WTC11 (cell line): ENCODE measurements at regions not wholly inside any gene's neighbourhood (a gene's known extent, or its start where the extent isn't known, plus 50 kb on each side); places are given as distances from the start of the nearest gene placed in this dataset.
"Not testable (repeated sequence)": the region's sequence is repeated elsewhere in the genome, so short reads cannot be mapped to it uniquely, and the experiment has no call there.

Experiments used
- ATAC-seq: fragments of 200-7000 bp; cut with Tn5 transposase; 2 replicates; pipeline ENCODE4 v1.10.0; 2021; ENCODE audit warnings: mild to moderate bottlenecking, moderate library complexity
- CTCF ChIA-PET: fragments of 300-600 bp; sonication (Branson Sonifier 250); formaldehyde crosslinking; loops from one replicate; lab custom pipeline; 2021; ENCODE audit warnings: antibody characterized with exemption; lab: Charles Lee
- POLR2A ChIA-PET: fragments of 350-600 bp; sonication (Branson Sonifier 250); formaldehyde crosslinking; loops from one replicate; lab custom pipeline; 2021; ENCODE audit warnings: antibody characterized with exemption; lab: Charles Lee
- DNase-seq: peaks from one replicate; pipeline ENCODE4 v3.0.0; 2021; ENCODE audit warnings: low spot score
- H3K27ac Mint-ChIP-seq: 2 replicates; pipeline ENCODE4 v1.8.0; 2021; ENCODE audit warnings: mixed read lengths
- H3K27me3 Mint-ChIP-seq: 2 replicates; pipeline ENCODE4 v1.8.0; 2021; ENCODE audit warnings: low read depth, mild to moderate bottlenecking, moderate library complexity, mixed read lengths
- H3K36me3 Mint-ChIP-seq: 2 replicates; pipeline ENCODE4 v1.8.0; 2021; ENCODE audit warnings: mixed read lengths
- H3K4me1 Mint-ChIP-seq: 2 replicates; pipeline ENCODE4 v1.8.0; 2022; ENCODE audit warnings: mixed read lengths
- H3K4me3 Mint-ChIP-seq: 2 replicates; pipeline ENCODE4 v1.8.0; 2021; ENCODE audit warnings: mild to moderate bottlenecking, moderate library complexity, mixed read lengths
- H3K9me3 Mint-ChIP-seq: 2 replicates; pipeline ENCODE4 v1.8.0; 2021; ENCODE audit warnings: mixed read lengths
- CBFB ChIP-seq: sonication (generic); formaldehyde crosslinking; IDR thresholded peaks from 2 replicates; pipeline ENCODE4 v1.8.1; 2022; ENCODE audit warnings: mild to moderate bottlenecking, low read depth, missing genetic modification reagents
- CDX4 ChIP-seq: fragments of 250-450 bp; sonication (Bioruptor Pico); IDR thresholded peaks from 2 replicates; pipeline ENCODE4 v1.9.0; 2021; ENCODE audit warnings: moderate library complexity, mild to moderate bottlenecking, inconsistent platforms, borderline replicate concordance
- CREB1 ChIP-seq: sonication (generic); formaldehyde crosslinking; IDR thresholded peaks from 2 replicates; pipeline ENCODE4 v1.8.0; 2023; ENCODE audit warnings: mild to moderate bottlenecking, missing genetic modification reagents
- EMX1 ChIP-seq: fragments of 250-450 bp; sonication (Bioruptor Pico); IDR thresholded peaks from 2 replicates; pipeline ENCODE4 v1.8.0; 2021; ENCODE audit warnings: mild to moderate bottlenecking
- ERG ChIP-seq: fragments of 250-450 bp; sonication (Bioruptor Pico); IDR thresholded peaks from 2 replicates; pipeline ENCODE4 v1.8.0; 2021; ENCODE audit warnings: mild to moderate bottlenecking
- FOXJ3 ChIP-seq: sonication (generic); formaldehyde crosslinking; IDR thresholded peaks from 2 replicates; pipeline ENCODE4 v1.9.0; 2021; ENCODE audit warnings: missing genetic modification reagents, mild to moderate bottlenecking, borderline replicate concordance
- FOXP1 ChIP-seq: sonication (generic); formaldehyde crosslinking; IDR thresholded peaks from 2 replicates; pipeline ENCODE4 v1.8.0; 2022; ENCODE audit warnings: missing genetic modification reagents, mild to moderate bottlenecking, moderate library complexity, borderline replicate concordance
- GTF2I ChIP-seq: fragments of 250-450 bp; sonication (Bioruptor Pico); conservative IDR thresholded peaks from 2 replicates; pipeline ENCODE4 v1.4.0; 2021; ENCODE audit warnings: mild to moderate bottlenecking
- HMGA2 ChIP-seq: fragments of 250-450 bp; sonication (Bioruptor Pico); IDR thresholded peaks from 2 replicates; pipeline ENCODE4 v1.4.0; 2021; ENCODE audit warnings: mild to moderate bottlenecking, moderate library complexity
- JAZF1 ChIP-seq: fragments of 250-450 bp; sonication (Bioruptor Pico); IDR thresholded peaks from 2 replicates; pipeline ENCODE4 v1.9.0; 2021; ENCODE audit warnings: moderate library complexity, mild to moderate bottlenecking, inconsistent platforms
- RORB ChIP-seq: fragments of 250-450 bp; sonication (Bioruptor Pico); IDR thresholded peaks from 2 replicates; pipeline ENCODE4 v1.9.0; 2021; ENCODE audit warnings: mild to moderate bottlenecking
- SMAD3 ChIP-seq: sonication (generic); formaldehyde crosslinking; IDR thresholded peaks from 2 replicates; pipeline ENCODE4 v1.8.0; 2022; ENCODE audit warnings: missing genetic modification reagents, mild to moderate bottlenecking, borderline replicate concordance
- SP1 ChIP-seq: sonication (generic); formaldehyde crosslinking; conservative IDR thresholded peaks from 2 replicates; pipeline ENCODE4 v1.8.1; 2022; ENCODE audit warnings: missing genetic modification reagents
- TP53 ChIP-seq: sonication (generic); formaldehyde crosslinking; IDR thresholded peaks from 2 replicates; pipeline ENCODE4 v1.8.1; 2023; ENCODE audit warnings: mild to moderate bottlenecking, missing genetic modification reagents
- ZBTB21 ChIP-seq: sonication (generic); formaldehyde crosslinking; IDR thresholded peaks from 2 replicates; pipeline ENCODE4 v1.8.1; 2023; ENCODE audit warnings: mild to moderate bottlenecking, missing genetic modification reagents, borderline replicate concordance
- ZNF219 ChIP-seq: sonication (generic); formaldehyde crosslinking; IDR thresholded peaks from 2 replicates; pipeline ENCODE4 v1.8.0; 2023; ENCODE audit warnings: missing genetic modification reagents, mild to moderate bottlenecking, borderline replicate concordance
- ZNF263 ChIP-seq: sonication (generic); formaldehyde crosslinking; IDR thresholded peaks from 2 replicates; pipeline ENCODE4 v1.8.1; 2022; ENCODE audit warnings: low read depth, mild to moderate bottlenecking, moderate library complexity, missing genetic modification reagents
- ZNF423 ChIP-seq: fragments of 250-450 bp; sonication (Bioruptor Pico); IDR thresholded peaks from 2 replicates; pipeline ENCODE4 v2.1.2; 2022; ENCODE audit warnings: mild to moderate bottlenecking, moderate library complexity
- TF ChIP-seq, protein P1 (sequence below): sonication (generic); formaldehyde crosslinking; IDR thresholded peaks from 2 replicates; pipeline ENCODE4 v1.8.0; 2022; ENCODE audit warnings: mild to moderate bottlenecking, missing genetic modification reagents
- TF ChIP-seq, protein P2 (sequence below): sonication (generic); formaldehyde crosslinking; IDR thresholded peaks from 2 replicates; pipeline ENCODE4 v1.8.0; 2023; ENCODE audit warnings: mild to moderate bottlenecking, missing genetic modification reagents
- TF ChIP-seq, protein P3 (sequence below): sonication (generic); formaldehyde crosslinking; IDR thresholded peaks from 2 replicates; pipeline ENCODE4 v1.8.0; 2022; ENCODE audit warnings: mild to moderate bottlenecking, missing genetic modification reagents
- TF ChIP-seq, protein P4 (sequence below): sonication (generic); formaldehyde crosslinking; IDR thresholded peaks from 2 replicates; pipeline ENCODE4 v1.8.1; 2023; ENCODE audit warnings: mild to moderate bottlenecking, missing genetic modification reagents, moderate library complexity
- TF ChIP-seq, protein P5 (sequence below): fragments of 250-450 bp; sonication (Bioruptor Pico); IDR thresholded peaks from 2 replicates; pipeline ENCODE4 v1.9.0; 2021; ENCODE audit warnings: mild to moderate bottlenecking
- TF ChIP-seq, protein P6 (sequence below): fragments of 250-450 bp; sonication (Bioruptor Pico); IDR thresholded peaks from 2 replicates; pipeline ENCODE4 v1.9.0; 2021; ENCODE audit warnings: mild to moderate bottlenecking

DNA sequence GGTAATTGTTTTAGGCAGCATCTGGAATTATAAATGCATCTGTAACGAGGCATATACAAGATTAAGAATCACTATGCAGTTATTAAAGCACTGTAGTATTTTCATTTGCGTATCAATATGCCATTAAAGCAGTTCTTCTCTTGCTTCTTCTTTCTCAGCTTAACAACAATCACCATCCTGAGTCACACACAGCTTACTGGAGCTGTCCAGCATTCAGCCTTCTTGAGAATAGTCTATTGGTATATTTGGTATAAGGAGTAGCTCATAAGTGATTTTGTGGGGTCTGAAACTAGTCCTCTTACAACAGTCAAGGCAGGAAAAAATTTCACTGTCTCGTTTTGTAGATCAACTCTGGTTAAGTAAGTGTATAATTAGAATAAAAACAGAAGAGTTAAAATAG, 523.0 kb upstream of the FOXG1 start (continued):
- TF ChIP-seq, protein P1, sequence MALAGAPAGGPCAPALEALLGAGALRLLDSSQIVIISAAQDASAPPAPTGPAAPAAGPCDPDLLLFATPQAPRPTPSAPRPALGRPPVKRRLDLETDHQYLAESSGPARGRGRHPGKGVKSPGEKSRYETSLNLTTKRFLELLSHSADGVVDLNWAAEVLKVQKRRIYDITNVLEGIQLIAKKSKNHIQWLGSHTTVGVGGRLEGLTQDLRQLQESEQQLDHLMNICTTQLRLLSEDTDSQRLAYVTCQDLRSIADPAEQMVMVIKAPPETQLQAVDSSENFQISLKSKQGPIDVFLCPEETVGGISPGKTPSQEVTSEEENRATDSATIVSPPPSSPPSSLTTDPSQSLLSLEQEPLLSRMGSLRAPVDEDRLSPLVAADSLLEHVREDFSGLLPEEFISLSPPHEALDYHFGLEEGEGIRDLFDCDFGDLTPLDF (CRISPR knock-in tag): no peak
- TF ChIP-seq ERG (CRISPR knock-in tag): no peak
- TF ChIP-seq, protein P2, sequence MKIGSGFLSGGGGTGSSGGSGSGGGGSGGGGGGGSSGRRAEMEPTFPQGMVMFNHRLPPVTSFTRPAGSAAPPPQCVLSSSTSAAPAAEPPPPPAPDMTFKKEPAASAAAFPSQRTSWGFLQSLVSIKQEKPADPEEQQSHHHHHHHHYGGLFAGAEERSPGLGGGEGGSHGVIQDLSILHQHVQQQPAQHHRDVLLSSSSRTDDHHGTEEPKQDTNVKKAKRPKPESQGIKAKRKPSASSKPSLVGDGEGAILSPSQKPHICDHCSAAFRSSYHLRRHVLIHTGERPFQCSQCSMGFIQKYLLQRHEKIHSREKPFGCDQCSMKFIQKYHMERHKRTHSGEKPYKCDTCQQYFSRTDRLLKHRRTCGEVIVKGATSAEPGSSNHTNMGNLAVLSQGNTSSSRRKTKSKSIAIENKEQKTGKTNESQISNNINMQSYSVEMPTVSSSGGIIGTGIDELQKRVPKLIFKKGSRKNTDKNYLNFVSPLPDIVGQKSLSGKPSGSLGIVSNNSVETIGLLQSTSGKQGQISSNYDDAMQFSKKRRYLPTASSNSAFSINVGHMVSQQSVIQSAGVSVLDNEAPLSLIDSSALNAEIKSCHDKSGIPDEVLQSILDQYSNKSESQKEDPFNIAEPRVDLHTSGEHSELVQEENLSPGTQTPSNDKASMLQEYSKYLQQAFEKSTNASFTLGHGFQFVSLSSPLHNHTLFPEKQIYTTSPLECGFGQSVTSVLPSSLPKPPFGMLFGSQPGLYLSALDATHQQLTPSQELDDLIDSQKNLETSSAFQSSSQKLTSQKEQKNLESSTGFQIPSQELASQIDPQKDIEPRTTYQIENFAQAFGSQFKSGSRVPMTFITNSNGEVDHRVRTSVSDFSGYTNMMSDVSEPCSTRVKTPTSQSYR (CRISPR knock-in tag): no peak
- TF ChIP-seq, all 79 proteins: peak for 0

GRCh38 chr14:28245216-28245615, 521.4 kb upstream of the FOXG1 start:
- H3K27me3 Mint-ChIP-seq: no peaks in the 10 kb centered on the region; the same call in 1 of the 2 replicates
- ChIA-PET POLR2A (no interaction called here), CTCF (no interaction called here)
- TF ChIP-seq EMX1 (no peak), ZNF219 (no peak)
- no peaks in the 10 kb centered on the region for H3K4me1 Mint-ChIP-seq
- peaks cover 10% of the 10 kb centered on the region for H3K36me3 Mint-ChIP-seq
- no peak overlapping the region for H3K27ac Mint-ChIP-seq
- no peak for DNase-seq
- ATAC-seq: no peak
- H3K9me3 Mint-ChIP-seq: peaks cover 30% of the 10 kb centered on the region
- H3K4me3 Mint-ChIP-seq: no peak overlapping the region

- Mint-ChIP-seq H3K4me3 (no peak overlapping the region), H3K27me3 (no peaks in the 10 kb centered on the region; the same call in 1 of the 2 replicates), H3K36me3 (peaks cover 13% of the 10 kb centered on the region), H3K27ac (no peak overlapping the region)
- DNase-seq (no peak), ATAC-seq (no peak)
- no peak for TF ChIP-seq SP1 (CRISPR knock-in tag)
- TF ChIP-seq JAZF1: no peak
- TF ChIP-seq FOXP1: no peak
- TF ChIP-seq, protein P3, sequence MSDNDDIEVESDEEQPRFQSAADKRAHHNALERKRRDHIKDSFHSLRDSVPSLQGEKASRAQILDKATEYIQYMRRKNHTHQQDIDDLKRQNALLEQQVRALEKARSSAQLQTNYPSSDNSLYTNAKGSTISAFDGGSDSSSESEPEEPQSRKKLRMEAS (CRISPR knock-in tag): no peak
- TF ChIP-seq HMGA2: no peak
- TF ChIP-seq SMAD3 (CRISPR knock-in tag): no peak
- no peak for TF ChIP-seq ZNF263
- no peak for TF ChIP-seq FOXJ3 (CRISPR knock-in tag)
- no peak for TF ChIP-seq EMX1
- no peak for TF ChIP-seq CREB1 (CRISPR knock-in tag)
- TF ChIP-seq, protein P4, sequence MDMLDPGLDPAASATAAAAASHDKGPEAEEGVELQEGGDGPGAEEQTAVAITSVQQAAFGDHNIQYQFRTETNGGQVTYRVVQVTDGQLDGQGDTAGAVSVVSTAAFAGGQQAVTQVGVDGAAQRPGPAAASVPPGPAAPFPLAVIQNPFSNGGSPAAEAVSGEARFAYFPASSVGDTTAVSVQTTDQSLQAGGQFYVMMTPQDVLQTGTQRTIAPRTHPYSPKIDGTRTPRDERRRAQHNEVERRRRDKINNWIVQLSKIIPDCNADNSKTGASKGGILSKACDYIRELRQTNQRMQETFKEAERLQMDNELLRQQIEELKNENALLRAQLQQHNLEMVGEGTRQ (CRISPR knock-in tag): no peak
- TF ChIP-seq CDX4 (CRISPR knock-in tag): no peak
- no peak for TF ChIP-seq RORB
- TF ChIP-seq, protein P5, sequence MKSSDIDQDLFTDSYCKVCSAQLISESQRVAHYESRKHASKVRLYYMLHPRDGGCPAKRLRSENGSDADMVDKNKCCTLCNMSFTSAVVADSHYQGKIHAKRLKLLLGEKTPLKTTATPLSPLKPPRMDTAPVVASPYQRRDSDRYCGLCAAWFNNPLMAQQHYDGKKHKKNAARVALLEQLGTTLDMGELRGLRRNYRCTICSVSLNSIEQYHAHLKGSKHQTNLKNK: no peak
- no peak for TF ChIP-seq CBFB (CRISPR knock-in tag)
- TF ChIP-seq ZBTB21 (CRISPR knock-in tag): no peak
- TF ChIP-seq GTF2I (CRISPR knock-in tag): no peak
- no peak for TF ChIP-seq ZNF423 (CRISPR knock-in tag)
- TF ChIP-seq, protein P6, sequence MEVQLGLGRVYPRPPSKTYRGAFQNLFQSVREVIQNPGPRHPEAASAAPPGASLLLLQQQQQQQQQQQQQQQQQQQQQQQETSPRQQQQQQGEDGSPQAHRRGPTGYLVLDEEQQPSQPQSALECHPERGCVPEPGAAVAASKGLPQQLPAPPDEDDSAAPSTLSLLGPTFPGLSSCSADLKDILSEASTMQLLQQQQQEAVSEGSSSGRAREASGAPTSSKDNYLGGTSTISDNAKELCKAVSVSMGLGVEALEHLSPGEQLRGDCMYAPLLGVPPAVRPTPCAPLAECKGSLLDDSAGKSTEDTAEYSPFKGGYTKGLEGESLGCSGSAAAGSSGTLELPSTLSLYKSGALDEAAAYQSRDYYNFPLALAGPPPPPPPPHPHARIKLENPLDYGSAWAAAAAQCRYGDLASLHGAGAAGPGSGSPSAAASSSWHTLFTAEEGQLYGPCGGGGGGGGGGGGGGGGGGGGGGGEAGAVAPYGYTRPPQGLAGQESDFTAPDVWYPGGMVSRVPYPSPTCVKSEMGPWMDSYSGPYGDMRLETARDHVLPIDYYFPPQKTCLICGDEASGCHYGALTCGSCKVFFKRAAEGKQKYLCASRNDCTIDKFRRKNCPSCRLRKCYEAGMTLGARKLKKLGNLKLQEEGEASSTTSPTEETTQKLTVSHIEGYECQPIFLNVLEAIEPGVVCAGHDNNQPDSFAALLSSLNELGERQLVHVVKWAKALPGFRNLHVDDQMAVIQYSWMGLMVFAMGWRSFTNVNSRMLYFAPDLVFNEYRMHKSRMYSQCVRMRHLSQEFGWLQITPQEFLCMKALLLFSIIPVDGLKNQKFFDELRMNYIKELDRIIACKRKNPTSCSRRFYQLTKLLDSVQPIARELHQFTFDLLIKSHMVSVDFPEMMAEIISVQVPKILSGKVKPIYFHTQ: no peak
- no peak for TF ChIP-seq TP53 (CRISPR knock-in tag)
- TF ChIP-seq, all 79 proteins: peak for 0
- ChIA-PET CTCF (no interaction called here), POLR2A (no interaction called here)
- H3K4me1 Mint-ChIP-seq: no peaks in the 10 kb centered on the region
- H3K9me3 Mint-ChIP-seq: peaks cover 44% of the 10 kb centered on the region
These were observed 519.1 kb upstream of the FOXG1 start for GRCh38 chr14:28247491-28247890.

GRCh38 chr14:28252124-28252523, 514.5 kb upstream of the FOXG1 start:
- peaks cover 48% of the 10 kb centered on the region for H3K9me3 Mint-ChIP-seq

More at GRCh38 chr14:28252124-28252523, 514.5 kb upstream of the FOXG1 start:
- DNase-seq, H3K4me3 Mint-ChIP-seq, CTCF ChIA-PET, H3K27ac Mint-ChIP-seq, ATAC-seq, H3K4me1 Mint-ChIP-seq, H3K27me3 Mint-ChIP-seq, POLR2A ChIA-PET: not testable (repeated sequence)
- H3K36me3 Mint-ChIP-seq: peaks cover 13% of the 10 kb centered on the region
